ENCODE measurements at regions not wholly inside any gene's neighbourhood (a gene's known extent, or its start where the extent isn't known, plus 50 kb on each side); places are given as distances from the start of the nearest gene placed in this dataset.

GRCh38 chrX:44063606-44064005 lies 90.4 kb upstream of the NDP start:
- no TSS peak for BruUV-seq (replicated peaks)
- intact Hi-C loops (cut with micrococcal nuclease; ENCODE audit: unreplicated experiment): no loop called here

GRCh38 chrX:44062840-44063239 lies 89.7 kb upstream of the NDP start:
- intact Hi-C loops (cut with micrococcal nuclease; ENCODE audit: unreplicated experiment) (no loop called here), in situ Hi-C loops (cut with HindIII; ENCODE audit: low pct_unique_long_range_greater_than_20kb, low sequenced_read_pairs) (no loop called here)
- H3K9me3 ChIP-seq (ENCODE audit: control insufficient read depth, insufficient read depth, low read depth, low read length): no peaks in the 10 kb centered on the region
- TF ChIP-seq SIN3A (IDR thresholded peaks at IDR 0.05; ENCODE audit: borderline replicate concordance, insufficient read depth, low read depth, low read length) (no peak), CTCF (IDR thresholded peaks at IDR 0.05) (no peak), REST (IDR thresholded peaks at IDR 0.05; ENCODE audit: insufficient read depth in 1 of 2, low read depth in 2 of 2, low read length in 1 of 2) (no peak), TCF7L2 (IDR thresholded peaks at IDR 0.05; ENCODE audit: low read depth, low read length) (no peak), POLR2AphosphoS5 (IDR thresholded peaks at IDR 0.05; ENCODE audit: low read depth, low read length) (no peak)
- ChIA-PET POLR2A (no interaction called here), CTCF (no interaction called here)
- no peak overlapping the region for H3K4me3 ChIP-seq (ENCODE audit: low read depth in 2 of 2, low read length in 2 of 2)
- BruUV-seq (replicated peaks): no TSS peak
- H3K36me3 ChIP-seq (ENCODE audit: control insufficient read depth, insufficient read depth, low read length): no peaks in the 10 kb centered on the region
- no peak overlapping the region for H3K27ac ChIP-seq (ENCODE audit: low read length)
- ATAC-seq (no peak), DNase-seq (ENCODE audit: low read depth, low spot score) (no peak)
- no peaks in the 10 kb centered on the region for H3K4me1 ChIP-seq (ENCODE audit: control insufficient read depth, insufficient read depth, low read length)
- H3K27me3 ChIP-seq (ENCODE audit: control insufficient read depth, insufficient read depth, low read length): no peaks in the 10 kb centered on the region

More at GRCh38 chrX:44063606-44064005, 90.4 kb upstream of the NDP start:
- POLR2A ChIA-PET: no interaction called here
- H3K4me3 ChIP-seq (ENCODE audit: low read depth in 2 of 2, low read length in 2 of 2): no peak overlapping the region
- H3K27me3 ChIP-seq (ENCODE audit: control insufficient read depth, insufficient read depth, low read length): no peaks in the 10 kb centered on the region
- DNase-seq (ENCODE audit: low read depth, low spot score) (no peak), ATAC-seq (no peak)
- in situ Hi-C loops (cut with HindIII; ENCODE audit: low pct_unique_long_range_greater_than_20kb, low sequenced_read_pairs): no loop called here
- CTCF ChIA-PET: no interaction called here
- no peaks in the 10 kb centered on the region for H3K9me3 ChIP-seq (ENCODE audit: control insufficient read depth, insufficient read depth, low read depth, low read length)
- H3K36me3 ChIP-seq (ENCODE audit: control insufficient read depth, insufficient read depth, low read length): no peaks in the 10 kb centered on the region
- no peaks in the 10 kb centered on the region for H3K4me1 ChIP-seq (ENCODE audit: control insufficient read depth, insufficient read depth, low read length)
- H3K27ac ChIP-seq (ENCODE audit: low read length): no peak overlapping the region
- TF ChIP-seq CTCF (IDR thresholded peaks at IDR 0.05): no peak
- no peak for TF ChIP-seq REST (IDR thresholded peaks at IDR 0.05; ENCODE audit: insufficient read depth in 1 of 2, low read depth in 2 of 2, low read length in 1 of 2)
- no peak for TF ChIP-seq TCF7L2 (IDR thresholded peaks at IDR 0.05; ENCODE audit: low read depth, low read length)
- TF ChIP-seq POLR2AphosphoS5 (IDR thresholded peaks at IDR 0.05; ENCODE audit: low read depth, low read length): no peak
- no peak for TF ChIP-seq SIN3A (IDR thresholded peaks at IDR 0.05; ENCODE audit: borderline replicate concordance, insufficient read depth, low read depth, low read length)

All from Panc1 (cell line).